Osteoblast (primary cell): ENCODE measurements at regions not wholly inside any gene's neighbourhood (a gene's known extent, or its start where the extent isn't known, plus 50 kb on each side); places are given as distances from the start of the nearest gene placed in this dataset.
A peak's percentile ranks its signal among the peaks of the same experiment; 100 is the strongest.

Experiments
- DNase-seq: peaks from one replicate; pipeline ENCODE4 v3.0.0; 2011; ENCODE audit warnings: low spot score, mixed read lengths; ENCODE audit not compliant: insufficient read length; ENCODE audit errors: missing footprints
- H2AFZ ChIP-seq: 2 replicates; pipeline ENCODE4 v1.6.0; 2011; ENCODE audit warnings: mild to moderate bottlenecking, low read length
- H3K27ac ChIP-seq: 2 replicates; pipeline ENCODE4 v1.5.1; 2011; ENCODE audit warnings: mild to moderate bottlenecking, low read depth, low read length, moderate library complexity
- H3K27me3 ChIP-seq: 2 replicates; pipeline ENCODE4 v1.6.0; 2012; ENCODE audit warnings: mild to moderate bottlenecking, control low read depth, inconsistent platforms, low read length, moderate library complexity; ENCODE audit not compliant: insufficient read depth
- H3K36me3 ChIP-seq: 2 replicates; pipeline ENCODE4 v1.5.1; 2011; ENCODE audit warnings: mild to moderate bottlenecking, low read length, control low read depth, moderate library complexity; ENCODE audit not compliant: insufficient read depth
- H3K4me1 ChIP-seq: 2 replicates; pipeline ENCODE4 v1.5.1; 2011; ENCODE audit warnings: mild to moderate bottlenecking, low read length, control low read depth, moderate library complexity; ENCODE audit not compliant: insufficient read depth
- H3K4me2 ChIP-seq: 2 replicates; pipeline ENCODE4 v1.6.0; 2011; ENCODE audit warnings: mild to moderate bottlenecking, low read length; ENCODE audit not compliant: insufficient read depth
- H3K4me3 ChIP-seq: fragments of 200-600 bp; sonication (generic); 3 replicates; pipeline ENCODE4 v1.5.1; 2012; ENCODE audit warnings: mild to moderate bottlenecking, low read length, inconsistent platforms; ENCODE audit not compliant: insufficient read depth
- H3K79me2 ChIP-seq: 2 replicates; pipeline ENCODE4 v1.6.0; 2012; ENCODE audit warnings: mild to moderate bottlenecking, low read length, control low read depth, inconsistent platforms; ENCODE audit not compliant: insufficient read depth
- H3K9me3 ChIP-seq: 2 replicates; pipeline ENCODE4 v1.5.1; 2011; ENCODE audit warnings: low read depth, low read length, control low read depth
- H4K20me1 ChIP-seq: 2 replicates; pipeline ENCODE4 v1.6.0; 2012; ENCODE audit warnings: mild to moderate bottlenecking, low read length, control low read depth; ENCODE audit not compliant: insufficient read depth
- TF ChIP-seq, protein P1 (sequence below): IDR thresholded peaks from 2 replicates; pipeline ENCODE4 v1.5.1; 2011; ENCODE audit warnings: mild to moderate bottlenecking, low read depth, low read length, moderate library complexity; ENCODE audit errors: extremely low read depth

DNA sequence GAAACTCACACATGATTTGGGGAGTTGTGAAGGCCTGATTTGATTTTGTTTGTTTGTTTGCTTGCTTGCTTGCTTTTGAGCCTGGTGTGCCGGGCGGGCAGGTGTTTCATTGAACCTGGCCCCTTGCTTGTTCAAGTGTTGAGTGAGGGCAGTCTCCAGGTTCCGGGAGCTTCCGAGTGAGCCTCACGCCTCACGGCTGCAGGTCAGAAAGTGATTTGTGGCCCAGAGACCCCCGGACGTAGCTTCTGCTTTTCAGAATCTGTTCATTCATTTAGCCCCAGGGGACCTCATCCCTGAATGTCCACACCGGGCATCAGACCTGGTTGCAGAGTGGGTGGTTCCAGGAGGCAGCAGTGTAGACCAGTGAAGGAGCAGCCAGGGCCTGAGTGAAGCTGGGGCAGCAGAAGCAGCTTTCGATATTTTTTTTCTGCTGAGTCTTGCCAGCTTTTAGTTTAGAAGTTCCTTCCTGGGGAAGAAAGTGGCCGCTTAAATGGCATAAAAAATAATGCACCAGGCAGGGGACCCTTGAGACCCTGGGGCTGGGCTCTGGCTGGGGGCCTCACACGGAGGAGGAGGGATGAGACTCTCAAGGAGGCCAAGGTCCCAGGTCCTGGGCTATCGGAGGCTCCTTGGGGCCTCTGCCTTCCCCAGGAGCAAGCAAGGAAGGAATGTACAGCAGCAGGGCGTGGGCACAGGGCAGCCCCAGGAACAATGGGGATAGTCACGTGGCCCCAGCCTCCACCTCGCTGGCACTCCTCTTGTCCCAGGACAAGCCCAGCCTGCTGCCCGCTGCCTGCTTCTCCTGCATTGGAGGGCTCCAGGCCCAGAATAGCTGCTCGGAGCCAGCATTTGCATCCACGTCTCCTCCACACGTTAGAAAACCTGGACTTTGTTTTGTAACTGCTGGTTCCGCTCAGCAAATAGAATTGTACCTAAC, 89.2 kb upstream of the BHLHE23 start:
- Histone ChIP-seq H2AFZ (no peak overlapping the region), H3K4me2 (no peak overlapping the region), H3K4me1 (no peaks in the 10 kb centered on the region), H3K36me3 (no peaks in the 10 kb centered on the region), H3K27ac (no peak overlapping the region), H3K9me3 (no peaks in the 10 kb centered on the region), H3K79me2 (no peaks in the 10 kb centered on the region), H4K20me1 (no peaks in the 10 kb centered on the region), H3K4me3 (no peak overlapping the region), H3K27me3 (peaks cover 19% of the 10 kb centered on the region)
- TF ChIP-seq, protein P1, sequence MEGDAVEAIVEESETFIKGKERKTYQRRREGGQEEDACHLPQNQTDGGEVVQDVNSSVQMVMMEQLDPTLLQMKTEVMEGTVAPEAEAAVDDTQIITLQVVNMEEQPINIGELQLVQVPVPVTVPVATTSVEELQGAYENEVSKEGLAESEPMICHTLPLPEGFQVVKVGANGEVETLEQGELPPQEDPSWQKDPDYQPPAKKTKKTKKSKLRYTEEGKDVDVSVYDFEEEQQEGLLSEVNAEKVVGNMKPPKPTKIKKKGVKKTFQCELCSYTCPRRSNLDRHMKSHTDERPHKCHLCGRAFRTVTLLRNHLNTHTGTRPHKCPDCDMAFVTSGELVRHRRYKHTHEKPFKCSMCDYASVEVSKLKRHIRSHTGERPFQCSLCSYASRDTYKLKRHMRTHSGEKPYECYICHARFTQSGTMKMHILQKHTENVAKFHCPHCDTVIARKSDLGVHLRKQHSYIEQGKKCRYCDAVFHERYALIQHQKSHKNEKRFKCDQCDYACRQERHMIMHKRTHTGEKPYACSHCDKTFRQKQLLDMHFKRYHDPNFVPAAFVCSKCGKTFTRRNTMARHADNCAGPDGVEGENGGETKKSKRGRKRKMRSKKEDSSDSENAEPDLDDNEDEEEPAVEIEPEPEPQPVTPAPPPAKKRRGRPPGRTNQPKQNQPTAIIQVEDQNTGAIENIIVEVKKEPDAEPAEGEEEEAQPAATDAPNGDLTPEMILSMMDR = no peak
- peak; percentile 68 for DNase-seq

DNA sequence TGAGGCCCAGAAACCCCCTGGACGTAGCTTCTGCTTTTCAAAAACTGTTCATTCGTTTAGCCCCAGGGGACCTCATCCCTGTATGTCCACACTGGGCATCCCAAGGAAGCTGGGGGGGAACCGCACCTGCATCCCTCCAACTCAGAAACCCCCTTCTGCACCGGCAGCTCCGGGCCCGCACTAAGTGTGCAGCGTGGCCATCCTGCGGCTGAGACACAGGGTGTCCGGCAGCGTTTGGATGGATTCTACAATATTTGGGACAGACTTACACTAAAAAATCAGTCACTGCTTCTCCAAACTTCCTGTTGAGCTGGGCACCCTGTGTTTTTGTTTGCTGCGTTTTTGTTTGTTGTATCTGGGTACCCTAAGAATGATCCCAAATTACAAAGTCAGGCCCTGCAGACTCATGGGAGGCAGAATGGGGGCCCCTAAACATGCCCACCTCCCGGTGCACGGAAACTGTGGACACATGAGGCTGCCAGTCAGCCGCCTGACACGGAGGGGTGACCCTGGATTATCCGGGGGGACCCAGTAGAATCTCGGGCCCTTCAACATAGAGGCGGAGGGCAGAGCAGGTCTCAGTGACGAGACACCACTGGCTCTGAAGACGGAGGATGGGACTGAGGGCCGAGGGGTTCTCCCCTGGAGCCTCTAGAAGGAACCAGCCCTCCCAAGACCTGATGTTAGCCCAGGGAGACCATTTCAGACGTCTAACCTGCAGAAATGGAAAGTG, 88.2 kb upstream of the BHLHE23 start:
- H4K20me1 ChIP-seq = no peaks in the 10 kb centered on the region
- no peak overlapping the region for H2AFZ ChIP-seq
- H3K4me2 ChIP-seq = no peak overlapping the region
- no peak overlapping the region for H3K4me3 ChIP-seq
- peaks cover 14% of the 10 kb centered on the region for H3K27me3 ChIP-seq
- H3K4me1 ChIP-seq = no peaks in the 10 kb centered on the region
- no peaks in the 10 kb centered on the region for H3K36me3 ChIP-seq
- TF ChIP-seq, protein P1 = no peak
- H3K27ac ChIP-seq = no peak overlapping the region
- no peaks in the 10 kb centered on the region for H3K9me3 ChIP-seq
- no peaks in the 10 kb centered on the region for H3K79me2 ChIP-seq
- DNase-seq = peak; percentile 63

DNA sequence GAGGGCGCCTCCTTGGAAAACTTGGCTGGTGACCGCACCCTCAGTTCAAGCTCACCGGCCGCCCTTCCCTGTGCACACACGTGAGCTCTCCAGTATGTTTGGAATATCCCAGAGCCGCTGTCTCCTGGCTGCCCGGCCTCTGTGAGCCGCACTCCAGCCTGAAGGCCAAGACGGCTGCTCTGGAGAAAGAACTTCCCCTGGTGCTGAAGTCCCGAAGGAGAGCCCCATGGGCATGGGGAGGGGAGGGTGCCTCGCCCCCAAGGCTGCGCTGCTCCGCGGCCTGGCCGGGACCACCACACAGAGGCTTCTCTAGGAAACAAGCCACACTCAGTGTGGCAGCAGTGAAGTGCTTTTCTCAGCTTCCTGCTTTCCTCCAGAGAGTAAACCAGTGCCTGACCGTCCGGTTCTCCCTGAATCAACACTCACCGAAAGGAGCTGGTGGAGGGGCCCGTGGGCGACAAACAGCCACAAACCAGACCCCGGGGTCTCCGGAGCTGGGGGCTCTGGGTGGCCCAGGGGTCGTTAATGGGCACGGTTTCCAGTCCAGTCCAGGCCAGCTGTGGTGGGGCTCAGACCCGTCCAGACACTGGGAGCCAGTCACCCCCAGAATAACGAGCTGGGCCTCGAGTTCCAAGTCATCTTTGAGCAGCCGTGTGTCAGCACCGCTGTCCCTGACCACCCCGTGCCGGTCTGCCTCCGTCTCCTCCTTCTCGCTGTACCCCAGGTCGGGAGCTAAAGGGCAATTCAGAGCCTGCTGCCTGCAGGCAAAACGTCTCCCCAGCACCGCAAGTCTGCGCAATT, 87.4 kb upstream of the BHLHE23 start:
- peak; percentile 79 for DNase-seq
- TF ChIP-seq, protein P1 = no peak
- Histone ChIP-seq H3K27ac (no peak overlapping the region), H3K27me3 (peaks cover 14% of the 10 kb centered on the region), H3K9me3 (no peaks in the 10 kb centered on the region), H3K4me2 (no peak overlapping the region), H3K36me3 (no peaks in the 10 kb centered on the region), H2AFZ (no peak overlapping the region), H3K79me2 (no peaks in the 10 kb centered on the region), H3K4me1 (no peaks in the 10 kb centered on the region), H3K4me3 (no peak overlapping the region), H4K20me1 (no peaks in the 10 kb centered on the region)
